ENCODE measurements at regions not wholly inside any gene's neighbourhood (a gene's known extent, or its start where the extent isn't known, plus 50 kb on each side); places are given as distances from the start of the nearest gene placed in this dataset.

GRCh38 chr16:63331111-63331510 is 1294.9 kb upstream of the CDH8 start:
- H3K4me1 ChIP-seq = no peaks in the 10 kb centered on the region
- H3K4me3 ChIP-seq (replicated peaks in 1 of 3) = no peak overlapping the region
- no peak for DNase-seq
- no peaks in the 10 kb centered on the region for H3K9me3 ChIP-seq
- H3K27me3 ChIP-seq = no peaks in the 10 kb centered on the region
- H3K36me3 ChIP-seq = no peaks in the 10 kb centered on the region
- intact Hi-C loops (cut with DNase I) = no loop called here
- no peak overlapping the region for H3K27ac ChIP-seq
- 80 to 83% methylated on average over 3 of the region's 3 CpGs for WGBS, 2 donors
- TF ChIP-seq POLR2A (IDR thresholded peaks at IDR 0.05) (no peak), CTCF (IDR thresholded peaks at IDR 0.05) (no peak)

DNA sequence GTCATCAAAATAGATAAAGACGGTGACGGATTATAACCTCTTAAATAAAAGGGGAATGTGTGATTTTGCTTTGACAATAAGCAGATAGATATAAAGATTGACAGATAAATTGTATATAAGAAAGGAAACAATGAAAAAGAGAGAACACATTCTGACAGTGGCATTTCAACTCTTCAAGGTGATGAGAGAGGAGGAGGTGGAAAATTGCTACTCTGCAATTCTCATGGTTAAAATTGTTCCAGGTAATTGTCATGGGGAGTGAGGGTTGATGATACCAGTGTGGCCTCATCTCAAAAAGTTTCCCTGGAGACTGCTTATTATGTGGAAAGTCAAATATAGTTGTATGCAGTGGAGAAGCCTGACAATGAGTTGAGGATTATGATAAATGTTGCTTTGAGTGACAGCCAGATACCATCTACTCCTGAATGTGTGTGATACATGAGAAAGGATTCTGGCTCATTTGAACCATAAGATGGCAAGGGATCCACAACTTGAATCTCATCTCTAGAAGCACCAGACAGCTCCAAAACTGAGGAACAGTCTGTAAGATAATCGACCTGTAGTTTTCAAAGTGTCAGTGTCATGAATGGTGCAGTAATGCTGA is 1290.6 kb upstream of the CDH8 start:
- H3K4me1 ChIP-seq = no peaks in the 10 kb centered on the region

GRCh38 chr16:63323722-63324705 is 1287.8 kb upstream of the CDH8 start:
- Histone ChIP-seq H3K27me3 (no peaks in the 10 kb centered on the region), H3K9me3 (no peaks in the 10 kb centered on the region), H3K4me1 (no peaks in the 10 kb centered on the region), H3K4me3 (replicated peaks in 1 of 3) (no peak overlapping the region), H3K27ac (no peak overlapping the region), H3K36me3 (no peaks in the 10 kb centered on the region)
- 82 to 84% methylated on average over 5 of the region's 5 CpGs for WGBS, 2 donors
- TF ChIP-seq POLR2A (IDR thresholded peaks at IDR 0.05) (no peak), CTCF (IDR thresholded peaks at IDR 0.05) (no peak)
- no peak for DNase-seq
- intact Hi-C loops (cut with DNase I) = no loop called here

More for the DNA sequence above, 1290.6 kb upstream of the CDH8 start:
- no peak for DNase-seq
- H3K27ac ChIP-seq = no peak overlapping the region
- intact Hi-C loops (cut with DNase I) = no loop called here
- H3K4me3 ChIP-seq (replicated peaks in 1 of 3) = no peak overlapping the region
- TF ChIP-seq POLR2A (IDR thresholded peaks at IDR 0.05) = no peak
- TF ChIP-seq CTCF (IDR thresholded peaks at IDR 0.05) = no peak
- WGBS, 2 donors = 83 to 89% methylated on average over 3 of the region's 3 CpGs
- H3K9me3 ChIP-seq = no peaks in the 10 kb centered on the region
- no peaks in the 10 kb centered on the region for H3K27me3 ChIP-seq
- no peaks in the 10 kb centered on the region for H3K36me3 ChIP-seq

DNA sequence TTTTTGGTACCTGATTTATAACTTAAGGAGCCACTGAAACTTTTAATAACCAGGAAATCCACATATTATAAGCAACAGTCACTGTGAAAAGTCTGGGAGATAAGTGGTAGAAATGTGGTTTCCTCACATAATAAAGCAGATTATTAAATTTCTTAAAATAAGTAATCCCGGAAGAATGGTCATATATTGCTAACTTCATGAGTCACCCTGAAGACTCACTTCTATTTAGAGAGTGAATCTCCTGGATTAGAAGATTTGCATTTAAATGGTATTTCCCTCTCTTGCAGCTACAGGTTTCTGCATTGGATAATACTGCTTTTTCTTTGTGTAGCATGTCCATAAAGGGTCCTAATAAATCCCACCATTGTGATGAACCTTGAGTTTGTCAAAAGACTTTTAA is 1286.8 kb upstream of the CDH8 start:
- intact Hi-C loops (cut with DNase I) = no loop called here
- no peak for DNase-seq
- no peak overlapping the region for H3K27ac ChIP-seq
- H3K4me3 ChIP-seq (replicated peaks in 1 of 3) = no peak overlapping the region
- H3K9me3 ChIP-seq = no peaks in the 10 kb centered on the region
- no peaks in the 10 kb centered on the region for H3K4me1 ChIP-seq
- TF ChIP-seq POLR2A (IDR thresholded peaks at IDR 0.05) = no peak
- TF ChIP-seq CTCF (IDR thresholded peaks at IDR 0.05) = no peak
- no peaks in the 10 kb centered on the region for H3K36me3 ChIP-seq
- 73 to 80% methylated on average over 1 of the region's 1 CpG for WGBS, 2 donors
- no peaks in the 10 kb centered on the region for H3K27me3 ChIP-seq

- H3K9me3 ChIP-seq = no peaks in the 10 kb centered on the region
- H3K27me3 ChIP-seq = no peaks in the 10 kb centered on the region
- TF ChIP-seq CTCF (IDR thresholded peaks at IDR 0.05) = no peak
- TF ChIP-seq POLR2A (IDR thresholded peaks at IDR 0.05) = no peak
- WGBS, 2 donors = 57 to 75% methylated on average over 1 of the region's 1 CpG
- H3K4me1 ChIP-seq = no peaks in the 10 kb centered on the region
- intact Hi-C loops (cut with DNase I) = no loop called here
- no peak overlapping the region for H3K27ac ChIP-seq
- no peaks in the 10 kb centered on the region for H3K36me3 ChIP-seq
- no peak overlapping the region for H3K4me3 ChIP-seq (replicated peaks in 1 of 3)
- no peak for DNase-seq
Measured at GRCh38 chr16:63315229-63315628, 1279.0 kb upstream of the CDH8 start.

All from thyroid gland (tissue), 4 donors.